GM23338 (cell line): ENCODE measurements at regions not wholly inside any gene's neighbourhood (a gene's known extent, or its start where the extent isn't known, plus 50 kb on each side); places are given as distances from the start of the nearest gene placed in this dataset.

ENCODE experiments used
- ATAC-seq: fragments of 200-7000 bp; cut with Tn5 transposase; 3 replicates; pipeline ENCODE4 v1.9.1; 2020
- DNase-seq: peaks from one replicate; pipeline ENCODE4 v3.0.0-alpha.2; 2015; ENCODE audit warnings: low spot score
- H2AFZ ChIP-seq: fragments of 200-600 bp; sonication (generic); 2 replicates; pipeline ENCODE4 v1.8.0; 2016; ENCODE audit warnings: antibody characterized with exemption, mild to moderate bottlenecking, moderate library complexity
- H3F3A ChIP-seq: fragments of 200-600 bp; sonication (generic); replicated peaks from 2 replicates; pipeline ENCODE4 v1.8.0; 2017; ENCODE audit warnings: antibody characterized with exemption, mixed run types, low read depth
- H3K27ac ChIP-seq: fragments of 200-600 bp; sonication (generic); 2 replicates; pipeline ENCODE4 v1.6.1; 2016; ENCODE audit warnings: low read depth
- H3K27me3 ChIP-seq: fragments of 200-600 bp; sonication (generic); 2 replicates; pipeline ENCODE4 v1.8.0; 2016; ENCODE audit warnings: mild to moderate bottlenecking, mixed run types, moderate library complexity; ENCODE audit not compliant: insufficient read depth
- H3K36me3 ChIP-seq: fragments of 200-600 bp; sonication (generic); 2 replicates; pipeline ENCODE4 v1.8.0; 2016; ENCODE audit warnings: mild to moderate bottlenecking; ENCODE audit not compliant: insufficient read depth
- H3K4me1 ChIP-seq: fragments of 200-600 bp; sonication (generic); 2 replicates; pipeline ENCODE4 v1.8.0; 2016; ENCODE audit warnings: mild to moderate bottlenecking, moderate library complexity; ENCODE audit not compliant: insufficient read depth
- H3K4me2 ChIP-seq: fragments of 200-600 bp; sonication (generic); 2 replicates; pipeline ENCODE4 v1.7.1; 2017; ENCODE audit warnings: mixed run types
- H3K4me3 ChIP-seq: fragments of 200-600 bp; sonication (generic); 2 replicates; pipeline ENCODE4 v1.6.1; 2016; ENCODE audit warnings: mixed run types
- H3K79me2 ChIP-seq: fragments of 200-600 bp; sonication (generic); replicated peaks from 2 replicates; pipeline ENCODE4 v1.8.0; 2017; ENCODE audit warnings: mild to moderate bottlenecking; ENCODE audit not compliant: insufficient read depth
- H3K9me2 ChIP-seq: fragments of 200-600 bp; sonication (generic); 2 replicates; pipeline ENCODE4 v1.8.0; 2017; ENCODE audit not compliant: insufficient read depth
- H4K20me1 ChIP-seq: fragments of 200-600 bp; sonication (generic); replicated peaks from 2 replicates; pipeline ENCODE4 v1.8.0; 2017; ENCODE audit warnings: mild to moderate bottlenecking; ENCODE audit not compliant: insufficient read depth
- H3K27ac Mint-ChIP-seq: 2 replicates; pipeline ENCODE4 v1.8.0; 2020; ENCODE audit warnings: inconsistent platforms, mild to moderate bottlenecking, moderate library complexity, mixed read lengths
- H3K27me3 Mint-ChIP-seq: 3 replicates; pipeline ENCODE4 v1.8.0; 2022; ENCODE audit warnings: low read depth, mild to moderate bottlenecking, moderate library complexity, mixed read lengths, inconsistent platforms; ENCODE audit not compliant: insufficient read depth, poor library complexity
- H3K36me3 Mint-ChIP-seq: 3 replicates; pipeline ENCODE4 v1.8.0; 2021; ENCODE audit warnings: low read depth, mild to moderate bottlenecking, inconsistent platforms, moderate library complexity, mixed read lengths
- H3K4me1 Mint-ChIP-seq: 3 replicates; pipeline ENCODE4 v1.8.0; 2020; ENCODE audit warnings: mild to moderate bottlenecking, inconsistent platforms, mixed read lengths
- H3K4me3 Mint-ChIP-seq: 3 replicates; pipeline ENCODE4 v1.8.0; 2021; ENCODE audit warnings: moderate library complexity, mild to moderate bottlenecking, inconsistent platforms, mixed read lengths
- H3K9me3 Mint-ChIP-seq: 3 replicates; pipeline ENCODE4 v1.8.0; 2020; ENCODE audit warnings: moderate library complexity, mild to moderate bottlenecking, inconsistent platforms, mixed read lengths
- CREB1 ChIP-seq: fragments of 250-450 bp; sonication (Bioruptor Pico); IDR thresholded peaks from 2 replicates; pipeline ENCODE4 v1.5.0; 2020; ENCODE audit warnings: low read depth, mild to moderate bottlenecking, moderate library complexity
- CTCF ChIP-seq, 2 experiments: fragments of 200-600 bp in 1 of 2; sonication (generic) in 1 of 2; conservative IDR thresholded peaks; 2 replicates each; pipeline versions ENCODE4 v1.5.1 to v1.6.1; 2016 to 2017; ENCODE audit warnings: antibody characterized with exemption in 2 of 2, low read depth in 2 of 2, mild to moderate bottlenecking in 2 of 2, moderate library complexity in 1 of 2
- ETS1 ChIP-seq: IDR thresholded peaks from 2 replicates; pipeline ENCODE4 v1.6.1; 2016; ENCODE audit warnings: antibody characterized with exemption
- EZH2 ChIP-seq: fragments of 200-600 bp; sonication (generic); IDR thresholded peaks from one replicate; pipeline ENCODE4 v1.8.0; 2017; ENCODE audit warnings: antibody characterized with exemption, mild to moderate bottlenecking, low read depth; ENCODE audit not compliant: unreplicated experiment
- EZH2phosphoT487 ChIP-seq: fragments of 200-600 bp; sonication (generic); IDR thresholded peaks from one replicate; pipeline ENCODE4 v1.8.1; 2018; ENCODE audit warnings: antibody characterized with exemption; ENCODE audit not compliant: unreplicated experiment
- JUNB ChIP-seq: IDR thresholded peaks from one replicate; pipeline ENCODE4 v1.6.1; 2016; ENCODE audit warnings: antibody characterized with exemption; ENCODE audit not compliant: unreplicated experiment
- NANOG ChIP-seq: IDR thresholded peaks from 2 replicates; pipeline ENCODE4 v1.6.1; 2016; ENCODE audit warnings: antibody characterized with exemption, borderline replicate concordance
- POLR2AphosphoS5 ChIP-seq: IDR thresholded peaks from 2 replicates; pipeline ENCODE4 v1.6.1; 2016; ENCODE audit warnings: antibody characterized with exemption, low read depth
- REST ChIP-seq: IDR thresholded peaks from one replicate; pipeline ENCODE4 v1.6.1; 2018; ENCODE audit warnings: antibody characterized with exemption; ENCODE audit not compliant: unreplicated experiment
- STAT1 ChIP-seq: IDR thresholded peaks from one replicate; pipeline ENCODE4 v1.6.1; 2016; ENCODE audit warnings: antibody characterized with exemption; ENCODE audit not compliant: unreplicated experiment
- ZNF114 ChIP-seq: fragments of 250-450 bp; sonication (Bioruptor Pico); IDR thresholded peaks from 2 replicates; pipeline ENCODE4 v1.5.0; 2020; ENCODE audit warnings: mild to moderate bottlenecking, moderate library complexity
- ZNF331 ChIP-seq: fragments of 250-450 bp; sonication (Bioruptor Pico); IDR thresholded peaks from 2 replicates; pipeline ENCODE4 v1.5.0; 2020; ENCODE audit warnings: low read depth, mild to moderate bottlenecking, moderate library complexity
- ZNF462 ChIP-seq: fragments of 250-450 bp; sonication (Bioruptor Pico); IDR thresholded peaks from 2 replicates; pipeline ENCODE4 v1.5.0; 2020; ENCODE audit warnings: mild to moderate bottlenecking, moderate library complexity

- H3K36me3 ChIP-seq: 0 out of 2 replicates have a peak, but pooled peaks cover 4% of the 10 kb centered on the region
- Mint-ChIP-seq H3K9me3 (peaks cover 36% of the 10 kb centered on the region), H3K27me3 (no peaks in the 10 kb centered on the region), H3K4me3 (no peak overlapping the region), H3K4me1 (no peaks in the 10 kb centered on the region), H3K36me3 (peaks cover 18% of the 10 kb centered on the region; the same call in 2 of the 3 replicates), H3K27ac (no peak overlapping the region)
- H3K4me1 ChIP-seq: no peaks in the 10 kb centered on the region
- H3K27me3 ChIP-seq: no peaks in the 10 kb centered on the region
- H4K20me1 ChIP-seq: no peaks in the 10 kb centered on the region
- H3F3A ChIP-seq: no peaks in the 10 kb centered on the region
- no peak overlapping the region for H3K4me2 ChIP-seq
- DNase-seq (no peak), ATAC-seq (no peak)
- H3K27ac ChIP-seq: no peak overlapping the region
- TF ChIP-seq CREB1: no peak
- no peak for TF ChIP-seq NANOG
- TF ChIP-seq EZH2phosphoT487: no peak
- TF ChIP-seq JUNB: no peak
- TF ChIP-seq REST: no peak
- no peak for TF ChIP-seq POLR2AphosphoS5
- no peak for TF ChIP-seq STAT1
- TF ChIP-seq CTCF (conservative IDR thresholded peaks at IDR 0.05; ENCODE audit: low read depth in 2 of 2): no peak
- no peak for TF ChIP-seq ZNF331 (CRISPR knock-in tag)
- no peak for TF ChIP-seq ZNF462 (CRISPR knock-in tag)
- no peak for TF ChIP-seq ETS1
- no peak for TF ChIP-seq EZH2
- no peak for TF ChIP-seq ZNF114 (CRISPR knock-in tag)
- H2AFZ ChIP-seq: no peak overlapping the region
- no peaks in the 10 kb centered on the region for H3K79me2 ChIP-seq
- peaks cover 3% of the 10 kb centered on the region for H3K9me2 ChIP-seq
- H3K4me3 ChIP-seq: no peak overlapping the region
Measured at GRCh38 chr12:83603106-83603505, 916.4 kb downstream of the TMTC2 start.
